Parathyroid adenoma (tissue), 2 donors: ENCODE measurements at regions not wholly inside any gene's neighbourhood (a gene's known extent, or its start where the extent isn't known, plus 50 kb on each side); places are given as distances from the start of the nearest gene placed in this dataset.

ENCODE experiments used
- H2AFZ ChIP-seq: fragments of 300-600 bp; sonication (generic); one replicate; pipeline ENCODE4 v1.7.0; 2017; ENCODE audit warnings: antibody characterized with exemption, mild to moderate bottlenecking
- H3K27ac ChIP-seq: fragments of 300-600 bp; sonication (generic); one replicate; pipeline ENCODE4 v1.7.0; 2017
- H3K27me3 ChIP-seq: fragments of 300-600 bp; sonication (generic); one replicate; pipeline ENCODE4 v1.7.0; 2017; ENCODE audit warnings: low read length; ENCODE audit not compliant: control insufficient read depth, insufficient read depth
- H3K36me3 ChIP-seq: fragments of 300-600 bp; sonication (generic); one replicate; pipeline ENCODE4 v1.7.0; 2017; ENCODE audit warnings: low read length; ENCODE audit not compliant: control insufficient read depth, insufficient read depth
- H3K4me1 ChIP-seq: fragments of 300-600 bp; sonication (generic); one replicate; pipeline ENCODE4 v1.7.0; 2017; ENCODE audit warnings: control low read depth
- H3K4me2 ChIP-seq: fragments of 300-600 bp; sonication (generic); one replicate; pipeline ENCODE4 v1.7.0; 2017; ENCODE audit warnings: low read length
- H3K4me3 ChIP-seq: fragments of 300-600 bp; sonication (generic); one replicate; pipeline ENCODE4 v1.7.0; 2017; ENCODE audit warnings: low read depth, low read length
- H3K79me2 ChIP-seq: fragments of 300-600 bp; sonication (generic); one replicate; pipeline ENCODE4 v1.7.0; 2017; ENCODE audit warnings: control low read depth
- H3K9ac ChIP-seq: fragments of 300-600 bp; sonication (generic); one replicate; pipeline ENCODE4 v1.7.0; 2017; ENCODE audit warnings: mild to moderate bottlenecking
- H3K9me3 ChIP-seq: fragments of 300-600 bp; sonication (generic); one replicate; pipeline ENCODE4 v1.7.0; 2017; ENCODE audit warnings: low read length; ENCODE audit not compliant: control insufficient read depth
- TF ChIP-seq, protein P1 (sequence below): fragments of 300-600 bp; sonication (generic); IDR thresholded peaks from one replicate; pipeline ENCODE4 v1.7.0; 2017; ENCODE audit warnings: antibody characterized with exemption, mild to moderate bottlenecking
- donor health status: primary hyperparathyroidism.

DNA sequence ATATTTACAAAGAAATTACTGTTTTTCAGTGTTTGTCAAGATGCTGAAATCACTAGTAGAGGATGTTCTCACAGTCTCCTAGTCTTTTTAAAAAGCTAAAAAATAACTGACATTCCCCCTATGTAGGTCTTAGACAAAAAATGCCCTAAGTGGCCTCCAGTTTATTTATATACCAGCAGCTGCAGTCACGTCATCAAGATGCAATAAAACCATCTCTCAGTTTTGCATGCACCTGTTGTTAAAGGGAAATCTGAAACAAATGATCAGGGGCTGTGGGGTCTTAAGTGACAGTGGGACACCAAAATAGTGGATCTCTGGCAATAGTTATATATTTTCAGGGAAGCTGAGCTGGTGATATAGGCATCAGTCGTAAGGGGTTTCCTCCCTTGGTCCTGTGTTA lies 146.5 kb upstream of the ARPP21 start:
- no peaks in the 10 kb centered on the region for H3K9me3 ChIP-seq
- H3K27ac ChIP-seq, result no peak overlapping the region
- TF ChIP-seq, protein P1, sequence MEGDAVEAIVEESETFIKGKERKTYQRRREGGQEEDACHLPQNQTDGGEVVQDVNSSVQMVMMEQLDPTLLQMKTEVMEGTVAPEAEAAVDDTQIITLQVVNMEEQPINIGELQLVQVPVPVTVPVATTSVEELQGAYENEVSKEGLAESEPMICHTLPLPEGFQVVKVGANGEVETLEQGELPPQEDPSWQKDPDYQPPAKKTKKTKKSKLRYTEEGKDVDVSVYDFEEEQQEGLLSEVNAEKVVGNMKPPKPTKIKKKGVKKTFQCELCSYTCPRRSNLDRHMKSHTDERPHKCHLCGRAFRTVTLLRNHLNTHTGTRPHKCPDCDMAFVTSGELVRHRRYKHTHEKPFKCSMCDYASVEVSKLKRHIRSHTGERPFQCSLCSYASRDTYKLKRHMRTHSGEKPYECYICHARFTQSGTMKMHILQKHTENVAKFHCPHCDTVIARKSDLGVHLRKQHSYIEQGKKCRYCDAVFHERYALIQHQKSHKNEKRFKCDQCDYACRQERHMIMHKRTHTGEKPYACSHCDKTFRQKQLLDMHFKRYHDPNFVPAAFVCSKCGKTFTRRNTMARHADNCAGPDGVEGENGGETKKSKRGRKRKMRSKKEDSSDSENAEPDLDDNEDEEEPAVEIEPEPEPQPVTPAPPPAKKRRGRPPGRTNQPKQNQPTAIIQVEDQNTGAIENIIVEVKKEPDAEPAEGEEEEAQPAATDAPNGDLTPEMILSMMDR, result no peak
- H3K36me3 ChIP-seq, result no peaks in the 10 kb centered on the region
- no peaks in the 10 kb centered on the region for H3K27me3 ChIP-seq
- H2AFZ ChIP-seq, result no peak overlapping the region
- H3K4me2 ChIP-seq, result no peak overlapping the region
- no peaks in the 10 kb centered on the region for H3K4me1 ChIP-seq
- H3K4me3 ChIP-seq, result no peak overlapping the region
- no peak overlapping the region for H3K9ac ChIP-seq
- no peaks in the 10 kb centered on the region for H3K79me2 ChIP-seq

DNA sequence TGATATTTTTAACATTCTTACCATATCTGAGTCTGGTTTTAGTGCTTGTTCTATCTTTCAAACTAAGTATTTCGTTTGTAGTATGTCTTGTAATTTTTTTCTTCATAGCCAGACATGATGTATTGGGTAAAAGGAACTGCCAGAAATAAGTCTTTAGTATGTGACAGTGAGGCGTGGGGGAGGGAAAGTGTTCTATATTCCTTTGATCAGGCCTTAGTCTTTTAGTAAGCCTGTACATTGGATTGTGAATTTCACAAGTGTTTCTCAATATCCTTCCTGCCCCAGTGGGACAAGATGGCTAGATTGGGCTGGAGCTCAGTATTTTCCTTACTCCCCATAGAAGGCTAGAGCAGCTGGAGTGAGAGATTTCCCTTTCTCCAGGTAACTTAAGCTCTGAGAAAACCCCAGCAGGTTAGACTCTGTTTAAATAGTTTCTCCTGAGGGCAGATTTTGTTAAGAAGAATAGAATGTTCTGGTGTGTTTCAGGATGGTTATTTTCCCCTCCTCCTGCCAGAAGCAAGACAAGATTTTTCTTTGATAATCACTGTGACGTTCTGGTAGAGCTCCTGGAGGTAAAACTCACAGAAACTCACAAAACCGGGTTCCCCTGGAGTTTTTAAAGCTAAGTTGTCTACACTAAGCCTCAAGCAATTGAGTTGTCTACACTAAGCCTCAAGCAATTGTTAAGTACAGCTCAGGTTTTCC lies 140.7 kb upstream of the ARPP21 start:
- Histone ChIP-seq H3K4me2 (no peak overlapping the region), H3K9me3 (no peaks in the 10 kb centered on the region), H3K4me3 (no peak overlapping the region), H3K27ac (no peak overlapping the region), H2AFZ (no peak overlapping the region), H3K4me1 (no peaks in the 10 kb centered on the region), H3K27me3 (no peaks in the 10 kb centered on the region), H3K9ac (no peak overlapping the region), H3K79me2 (no peaks in the 10 kb centered on the region), H3K36me3 (no peaks in the 10 kb centered on the region)
- TF ChIP-seq, protein P1, result no peak

DNA sequence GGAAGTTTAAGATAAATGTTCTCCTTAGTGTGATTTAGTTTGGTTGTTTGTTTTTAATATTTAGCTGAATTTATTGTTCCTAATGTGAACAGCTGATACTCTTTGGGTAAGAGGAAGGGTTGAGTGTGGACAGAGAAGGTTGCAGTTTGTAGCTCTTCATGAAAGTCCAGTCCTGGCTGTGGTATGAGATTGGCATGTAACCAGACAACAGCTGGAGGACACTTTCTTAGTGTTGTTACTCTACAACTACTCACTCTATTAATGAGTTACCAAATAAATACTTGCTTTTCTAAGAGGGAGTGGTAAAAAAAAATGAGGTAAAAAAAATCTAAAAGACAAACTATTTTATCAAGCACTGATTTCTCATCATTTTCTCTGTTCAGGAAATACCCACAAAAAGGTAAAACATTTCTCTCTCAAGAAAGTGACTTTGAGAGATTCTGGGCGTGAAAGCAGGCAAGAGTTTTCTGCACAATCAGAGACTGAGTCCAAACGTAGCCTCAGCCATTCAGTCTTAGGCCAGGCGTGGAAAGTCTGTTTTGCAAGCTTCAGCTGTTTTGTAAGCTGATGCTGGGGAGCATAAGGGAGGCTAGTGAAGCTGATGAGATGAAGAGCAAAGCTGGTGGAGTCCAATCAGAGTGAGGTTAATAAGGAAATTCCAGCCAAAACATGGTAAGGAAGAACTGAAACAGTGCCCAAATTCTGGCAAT lies 138.5 kb upstream of the ARPP21 start:
- no peak overlapping the region for H3K4me2 ChIP-seq
- TF ChIP-seq, protein P1, result no peak
- no peak overlapping the region for H3K9ac ChIP-seq
- no peaks in the 10 kb centered on the region for H3K4me1 ChIP-seq
- no peak overlapping the region for H3K4me3 ChIP-seq
- no peak overlapping the region for H3K27ac ChIP-seq
- no peak overlapping the region for H2AFZ ChIP-seq
- no peaks in the 10 kb centered on the region for H3K9me3 ChIP-seq
- no peaks in the 10 kb centered on the region for H3K27me3 ChIP-seq
- no peaks in the 10 kb centered on the region for H3K36me3 ChIP-seq
- H3K79me2 ChIP-seq, result no peaks in the 10 kb centered on the region

DNA sequence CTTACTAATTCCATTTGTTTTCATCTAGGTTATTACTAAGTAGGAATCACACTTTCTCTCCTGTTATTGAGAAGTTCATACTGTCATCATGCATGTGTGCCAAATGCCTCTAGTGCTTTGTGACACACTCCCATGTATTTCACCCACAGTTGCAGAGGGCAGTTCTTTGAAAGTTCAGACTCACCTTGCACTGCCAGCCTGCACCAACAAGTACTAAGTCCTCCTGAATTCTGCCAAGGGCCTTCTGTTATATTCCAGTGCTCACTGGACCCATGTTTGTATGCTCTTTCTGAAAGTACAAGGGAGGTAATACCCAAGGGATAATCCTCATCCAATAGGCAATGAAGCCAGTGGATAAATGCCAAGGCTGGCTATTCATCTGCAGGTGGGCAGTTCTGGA lies 136.6 kb upstream of the ARPP21 start:
- no peaks in the 10 kb centered on the region for H3K4me1 ChIP-seq

More for the DNA sequence above, 136.6 kb upstream of the ARPP21 start:
- H3K27ac ChIP-seq, result no peak overlapping the region
- no peak overlapping the region for H2AFZ ChIP-seq
- H3K4me3 ChIP-seq, result no peak overlapping the region
- H3K9me3 ChIP-seq, result no peaks in the 10 kb centered on the region
- H3K79me2 ChIP-seq, result no peaks in the 10 kb centered on the region
- H3K9ac ChIP-seq, result no peak overlapping the region
- TF ChIP-seq, protein P1, result no peak
- no peaks in the 10 kb centered on the region for H3K36me3 ChIP-seq
- no peaks in the 10 kb centered on the region for H3K27me3 ChIP-seq
- no peak overlapping the region for H3K4me2 ChIP-seq
